Peyer's patch (tissue), 4 donors: ENCODE measurements at regions not wholly inside any gene's neighbourhood (a gene's known extent, or its start where the extent isn't known, plus 50 kb on each side); places are given as distances from the start of the nearest gene placed in this dataset.

Experiments
- CTCF ChIP-seq, 6 experiments: fragments of 450-650 bp in 4 of 6; fragments of 200-600 bp in 2 of 6; sonication (generic) in 1 of 6; IDR thresholded peaks; one replicate each; pipeline ENCODE4 v1.5.1; 2017 to 2019; ENCODE audit warnings: antibody characterized with exemption in 6 of 6, mild to moderate bottlenecking in 3 of 6, moderate library complexity in 1 of 6
- POLR2A ChIP-seq, 2 donors: fragments of 450-650 bp; IDR thresholded peaks; one replicate each; pipeline ENCODE4 v1.5.1; 2017; ENCODE audit warnings: antibody characterized with exemption in 2 of 2, mild to moderate bottlenecking in 2 of 2, moderate library complexity in 2 of 2

- TF ChIP-seq CTCF (IDR thresholded peaks at IDR 0.05) (no peak), POLR2A (IDR thresholded peaks at IDR 0.05) (no peak)
These were observed 55.9 kb upstream of the INPP5A start for GRCh38 chr10:132481690-132482089.
